GM20000 (cell line): ENCODE measurements at regions not wholly inside any gene's neighbourhood (a gene's known extent, or its start where the extent isn't known, plus 50 kb on each side); places are given as distances from the start of the nearest gene placed in this dataset.
"Not testable (repeated sequence)": the region's sequence is repeated elsewhere in the genome, so short reads cannot be mapped to it uniquely, and the experiment has no call there.

Source experiments
- DNase-seq: peaks from one replicate; pipeline ENCODE4 v3.0.0; 2012; ENCODE audit warnings: low spot score
- CTCF ChIP-seq: IDR thresholded peaks from 2 replicates; pipeline ENCODE4 v1.5.1; 2012; ENCODE audit warnings: mild to moderate bottlenecking, control low read depth; ENCODE audit errors: extremely low read depth, missing control alignments

- no peak for DNase-seq
- no peak for TF ChIP-seq CTCF
Observed at GRCh38 chr11:38131535-38131934, 1533.5 kb upstream of the RAG2 start.

GRCh38 chr11:38130976-38131375, 1532.9 kb upstream of the RAG2 start:
- DNase-seq, result no peak
- no peak for TF ChIP-seq CTCF

- TF ChIP-seq CTCF, result no peak
- DNase-seq, result no peak
Observed at GRCh38 chr11:38130514-38130913, 1532.5 kb upstream of the RAG2 start.

GRCh38 chr11:38123673-38124072, 1525.6 kb upstream of the RAG2 start:
- TF ChIP-seq CTCF, result no peak
- DNase-seq, result no peak

- not testable (repeated sequence) for DNase-seq
Observed at GRCh38 chr11:38116616-38117015, 1518.6 kb upstream of the RAG2 start.

- not testable (repeated sequence) for DNase-seq
Observed at GRCh38 chr11:38115381-38115780, 1517.3 kb upstream of the RAG2 start.

- TF ChIP-seq CTCF, result no peak
- DNase-seq, result no peak
Observed at GRCh38 chr11:38100836-38101462, 1502.9 kb upstream of the RAG2 start.

- no peak for DNase-seq
- no peak for TF ChIP-seq CTCF
Observed at GRCh38 chr11:38095268-38095667, 1497.2 kb upstream of the RAG2 start.

- DNase-seq, result no peak
- no peak for TF ChIP-seq CTCF
Observed at GRCh38 chr11:38089726-38090125, 1491.7 kb upstream of the RAG2 start.
